Neural cell (in vitro differentiated cells): ENCODE measurements at regions not wholly inside any gene's neighbourhood (a gene's known extent, or its start where the extent isn't known, plus 50 kb on each side); places are given as distances from the start of the nearest gene placed in this dataset.

ENCODE experiments used
- H2AFZ ChIP-seq: fragments of 200-600, 300-800 bp; sonication (generic), shearing (Covaris generic); 2 replicates; pipeline ENCODE4 v1.6.0; 2014; ENCODE audit warnings: low read depth, mild to moderate bottlenecking, antibody characterized with exemption, low read length, moderate library complexity
- H3F3A ChIP-seq: fragments of 200-600 bp; shearing (Covaris generic); 2 replicates; pipeline ENCODE4 v1.6.1; 2016; ENCODE audit warnings: mild to moderate bottlenecking, moderate library complexity, mixed read lengths, antibody characterized with exemption, low read length; ENCODE audit not compliant: insufficient read depth, poor library complexity, severe bottlenecking
- H3K27ac ChIP-seq: fragments of 200-600, 300-800 bp; sonication (generic), shearing (Covaris generic); 2 replicates; pipeline ENCODE4 v1.5.1; 2014; ENCODE audit warnings: mild to moderate bottlenecking, low read length, moderate library complexity
- H3K27me3 ChIP-seq: fragments of 300-800, 200-600 bp; sonication (generic), shearing (Covaris generic); 2 replicates; pipeline ENCODE4 v1.6.0; 2014; ENCODE audit warnings: mild to moderate bottlenecking, low read depth, low read length, moderate library complexity; ENCODE audit not compliant: insufficient read depth
- H3K36me3 ChIP-seq: fragments of 300-800, 200-600 bp; sonication (generic), shearing (Covaris generic); 2 replicates; pipeline ENCODE4 v1.5.1; 2014; ENCODE audit warnings: mild to moderate bottlenecking, antibody characterized with exemption, low read length, moderate library complexity; ENCODE audit not compliant: insufficient read depth
- H3K4me2 ChIP-seq: fragments of 300-800, 200-600 bp; sonication (generic), shearing (Covaris generic); 2 replicates; pipeline ENCODE4 v1.6.0; 2014; ENCODE audit warnings: mild to moderate bottlenecking, low read length
- H3K4me3 ChIP-seq: fragments of 300-800, 200-600 bp; sonication (generic), shearing (Covaris generic); 2 replicates; pipeline ENCODE4 v1.5.1; 2014; ENCODE audit warnings: mild to moderate bottlenecking, low read length, moderate library complexity
- H3K79me2 ChIP-seq: fragments of 200-600 bp; shearing (Covaris generic); replicated peaks from 2 replicates; pipeline ENCODE4 v1.6.0; 2014; ENCODE audit warnings: mild to moderate bottlenecking, low read length, moderate library complexity; ENCODE audit not compliant: insufficient read depth
- H3K9ac ChIP-seq: fragments of 300-800, 200-600 bp; sonication (generic), shearing (Covaris generic); 2 replicates; pipeline ENCODE4 v1.6.1; 2016; ENCODE audit warnings: mild to moderate bottlenecking, low read length, mixed read lengths
- H3K9me2 ChIP-seq: fragments of 200-600 bp; shearing (Covaris generic); 2 replicates; pipeline ENCODE4 v1.6.1; 2016; ENCODE audit warnings: mild to moderate bottlenecking, low read length, mixed read lengths; ENCODE audit not compliant: insufficient read depth
- H3K9me3 ChIP-seq: fragments of 200-600, 300-800 bp; sonication (generic), shearing (Covaris generic); 2 replicates; pipeline ENCODE4 v1.6.1; 2016; ENCODE audit warnings: mild to moderate bottlenecking, mixed run types, low read length, moderate library complexity, mixed read lengths
- H4K20me1 ChIP-seq: fragments of 200-600 bp; shearing (Covaris generic); 2 replicates; pipeline ENCODE4 v1.6.1; 2016; ENCODE audit warnings: mild to moderate bottlenecking, mixed run types; ENCODE audit not compliant: insufficient read depth
- EP300 ChIP-seq: fragments of 450-650 bp; conservative IDR thresholded peaks from 2 replicates; pipeline ENCODE4 v1.6.1; 2014; ENCODE audit warnings: antibody characterized with exemption, mild to moderate bottlenecking, moderate library complexity; ENCODE audit not compliant: poor library complexity, severe bottlenecking
- EZH2 ChIP-seq: fragments of 200-600, 300-800 bp; shearing (Covaris generic), sonication (generic); IDR thresholded peaks from 2 replicates; pipeline ENCODE4 v1.6.1; 2014; ENCODE audit warnings: antibody characterized with exemption, low read length, borderline replicate concordance, mild to moderate bottlenecking; ENCODE audit not compliant: insufficient read depth, poor library complexity, severe bottlenecking
- MXI1 ChIP-seq: fragments of 450-650 bp; conservative IDR thresholded peaks from 2 replicates; pipeline ENCODE4 v1.6.1; 2014; ENCODE audit warnings: antibody characterized with exemption, mild to moderate bottlenecking; ENCODE audit not compliant: poor library complexity, severe bottlenecking
- POLR2AphosphoS5 ChIP-seq: IDR thresholded peaks from 2 replicates; pipeline ENCODE4 v1.6.1; 2012
- RAD21 ChIP-seq: fragments of 450-650 bp; conservative IDR thresholded peaks from 2 replicates; pipeline ENCODE4 v1.6.1; 2014; ENCODE audit warnings: antibody characterized with exemption, mild to moderate bottlenecking, moderate library complexity
- SMC3 ChIP-seq: fragments of 450-650 bp; conservative IDR thresholded peaks from 2 replicates; pipeline ENCODE4 v1.6.1; 2014; ENCODE audit warnings: antibody characterized with exemption, mild to moderate bottlenecking, moderate library complexity; ENCODE audit not compliant: poor library complexity
- TAF1 ChIP-seq: IDR thresholded peaks from 2 replicates; pipeline ENCODE4 v1.6.1; 2012; ENCODE audit warnings: low read depth
- TF ChIP-seq, protein P1 (sequence below): fragments of 450-650 bp; IDR thresholded peaks from 2 replicates; pipeline ENCODE4 v1.5.1; 2014; ENCODE audit warnings: antibody characterized with exemption, mild to moderate bottlenecking, moderate library complexity; ENCODE audit not compliant: poor library complexity, severe bottlenecking
- TF ChIP-seq, protein P2 (sequence below): IDR thresholded peaks from 2 replicates; pipeline ENCODE4 v1.6.1; 2012; ENCODE audit warnings: borderline replicate concordance

DNA sequence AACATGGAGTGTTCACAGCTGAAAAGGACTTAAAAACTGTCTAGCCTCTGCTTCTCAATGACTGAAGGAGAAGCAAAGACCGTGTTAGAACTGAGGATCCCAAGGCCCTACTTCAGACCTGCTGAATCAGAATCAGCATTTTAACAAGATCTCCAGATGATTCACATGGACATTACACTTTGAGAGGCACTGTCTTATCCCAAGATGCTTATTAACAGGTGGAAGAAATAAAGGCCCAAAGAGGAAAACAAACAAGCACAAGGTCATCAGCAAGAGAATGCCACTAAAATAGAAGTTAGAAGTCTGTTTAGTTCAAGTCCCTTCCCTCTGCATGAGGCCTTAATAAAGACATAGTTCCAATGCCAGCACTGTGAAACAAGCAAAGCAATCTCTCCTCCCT is 191.4 kb upstream of the BCL6 start:
- H3K9me3 ChIP-seq = no peaks in the 10 kb centered on the region
- no peak overlapping the region for H3K4me3 ChIP-seq
- no peaks in the 10 kb centered on the region for H3K9me2 ChIP-seq
- no peaks in the 10 kb centered on the region for H3K27me3 ChIP-seq
- H3K4me2 ChIP-seq = no peak overlapping the region
- H3F3A ChIP-seq = no peaks in the 10 kb centered on the region
- no peak overlapping the region for H3K27ac ChIP-seq
- H3K79me2 ChIP-seq = no peaks in the 10 kb centered on the region
- H4K20me1 ChIP-seq = no peaks in the 10 kb centered on the region
- H2AFZ ChIP-seq = no peak overlapping the region
- H3K36me3 ChIP-seq = no peaks in the 10 kb centered on the region
- TF ChIP-seq, protein P1, sequence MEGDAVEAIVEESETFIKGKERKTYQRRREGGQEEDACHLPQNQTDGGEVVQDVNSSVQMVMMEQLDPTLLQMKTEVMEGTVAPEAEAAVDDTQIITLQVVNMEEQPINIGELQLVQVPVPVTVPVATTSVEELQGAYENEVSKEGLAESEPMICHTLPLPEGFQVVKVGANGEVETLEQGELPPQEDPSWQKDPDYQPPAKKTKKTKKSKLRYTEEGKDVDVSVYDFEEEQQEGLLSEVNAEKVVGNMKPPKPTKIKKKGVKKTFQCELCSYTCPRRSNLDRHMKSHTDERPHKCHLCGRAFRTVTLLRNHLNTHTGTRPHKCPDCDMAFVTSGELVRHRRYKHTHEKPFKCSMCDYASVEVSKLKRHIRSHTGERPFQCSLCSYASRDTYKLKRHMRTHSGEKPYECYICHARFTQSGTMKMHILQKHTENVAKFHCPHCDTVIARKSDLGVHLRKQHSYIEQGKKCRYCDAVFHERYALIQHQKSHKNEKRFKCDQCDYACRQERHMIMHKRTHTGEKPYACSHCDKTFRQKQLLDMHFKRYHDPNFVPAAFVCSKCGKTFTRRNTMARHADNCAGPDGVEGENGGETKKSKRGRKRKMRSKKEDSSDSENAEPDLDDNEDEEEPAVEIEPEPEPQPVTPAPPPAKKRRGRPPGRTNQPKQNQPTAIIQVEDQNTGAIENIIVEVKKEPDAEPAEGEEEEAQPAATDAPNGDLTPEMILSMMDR = no peak
- TF ChIP-seq POLR2AphosphoS5 (no peak), EZH2 (no peak)
- no peak overlapping the region for H3K9ac ChIP-seq

DNA sequence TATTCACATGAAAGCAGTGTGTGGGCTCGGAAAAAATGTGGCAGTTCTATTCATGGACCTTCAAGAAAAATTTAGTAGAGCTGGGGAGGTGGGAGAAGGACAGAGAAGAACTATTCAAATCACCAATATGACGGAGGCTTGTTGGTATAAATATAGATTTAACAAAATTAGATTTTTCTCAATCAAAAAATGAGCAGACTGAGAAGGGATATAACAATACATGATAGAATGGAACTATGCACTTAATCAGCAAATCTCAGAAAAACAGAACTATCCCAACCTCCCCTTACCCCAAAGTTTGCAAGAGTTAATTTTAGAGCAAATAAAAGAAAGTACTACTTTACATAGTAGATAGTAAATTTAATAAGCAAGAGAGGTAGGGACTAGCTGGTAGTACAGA is 194.6 kb upstream of the BCL6 start:
- H4K20me1 ChIP-seq = no peaks in the 10 kb centered on the region
- TF ChIP-seq, protein P1 = no peak
- no peak for TF ChIP-seq RAD21
- TF ChIP-seq, protein P2, sequence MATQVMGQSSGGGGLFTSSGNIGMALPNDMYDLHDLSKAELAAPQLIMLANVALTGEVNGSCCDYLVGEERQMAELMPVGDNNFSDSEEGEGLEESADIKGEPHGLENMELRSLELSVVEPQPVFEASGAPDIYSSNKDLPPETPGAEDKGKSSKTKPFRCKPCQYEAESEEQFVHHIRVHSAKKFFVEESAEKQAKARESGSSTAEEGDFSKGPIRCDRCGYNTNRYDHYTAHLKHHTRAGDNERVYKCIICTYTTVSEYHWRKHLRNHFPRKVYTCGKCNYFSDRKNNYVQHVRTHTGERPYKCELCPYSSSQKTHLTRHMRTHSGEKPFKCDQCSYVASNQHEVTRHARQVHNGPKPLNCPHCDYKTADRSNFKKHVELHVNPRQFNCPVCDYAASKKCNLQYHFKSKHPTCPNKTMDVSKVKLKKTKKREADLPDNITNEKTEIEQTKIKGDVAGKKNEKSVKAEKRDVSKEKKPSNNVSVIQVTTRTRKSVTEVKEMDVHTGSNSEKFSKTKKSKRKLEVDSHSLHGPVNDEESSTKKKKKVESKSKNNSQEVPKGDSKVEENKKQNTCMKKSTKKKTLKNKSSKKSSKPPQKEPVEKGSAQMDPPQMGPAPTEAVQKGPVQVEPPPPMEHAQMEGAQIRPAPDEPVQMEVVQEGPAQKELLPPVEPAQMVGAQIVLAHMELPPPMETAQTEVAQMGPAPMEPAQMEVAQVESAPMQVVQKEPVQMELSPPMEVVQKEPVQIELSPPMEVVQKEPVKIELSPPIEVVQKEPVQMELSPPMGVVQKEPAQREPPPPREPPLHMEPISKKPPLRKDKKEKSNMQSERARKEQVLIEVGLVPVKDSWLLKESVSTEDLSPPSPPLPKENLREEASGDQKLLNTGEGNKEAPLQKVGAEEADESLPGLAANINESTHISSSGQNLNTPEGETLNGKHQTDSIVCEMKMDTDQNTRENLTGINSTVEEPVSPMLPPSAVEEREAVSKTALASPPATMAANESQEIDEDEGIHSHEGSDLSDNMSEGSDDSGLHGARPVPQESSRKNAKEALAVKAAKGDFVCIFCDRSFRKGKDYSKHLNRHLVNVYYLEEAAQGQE = no peak
- no peak for TF ChIP-seq TAF1
- no peak for TF ChIP-seq EZH2
- TF ChIP-seq EP300 = no peak
- TF ChIP-seq POLR2AphosphoS5 = no peak
- no peak for TF ChIP-seq MXI1
- no peak for TF ChIP-seq SMC3

More for the DNA sequence above, 194.6 kb upstream of the BCL6 start:
- no peak overlapping the region for H3K4me3 ChIP-seq
- H2AFZ ChIP-seq = no peak overlapping the region
- no peaks in the 10 kb centered on the region for H3K9me3 ChIP-seq
- H3K9ac ChIP-seq = no peak overlapping the region
- no peaks in the 10 kb centered on the region for H3K9me2 ChIP-seq
- H3K27ac ChIP-seq = no peak overlapping the region
- no peak overlapping the region for H3K4me2 ChIP-seq
- H3K36me3 ChIP-seq = no peaks in the 10 kb centered on the region
- no peaks in the 10 kb centered on the region for H3F3A ChIP-seq
- no peaks in the 10 kb centered on the region for H3K27me3 ChIP-seq
- no peaks in the 10 kb centered on the region for H3K79me2 ChIP-seq
